DOHH2 (cell line): ENCODE measurements at regions not wholly inside any gene's neighbourhood (a gene's known extent, or its start where the extent isn't known, plus 50 kb on each side); places are given as distances from the start of the nearest gene placed in this dataset.

Experiments used
- H3F3A ChIP-seq: fragments of 200-600 bp; sonication (generic), shearing (Covaris generic); 2 replicates; pipeline ENCODE4 v1.6.0; 2016; ENCODE audit warnings: antibody characterized with exemption, mild to moderate bottlenecking; ENCODE audit not compliant: control insufficient read depth, insufficient read depth
- H3K27ac ChIP-seq: fragments of 200-600 bp; sonication (generic); 2 replicates; pipeline ENCODE4 v1.5.1; 2014; ENCODE audit warnings: low read depth, mild to moderate bottlenecking, low read length, moderate library complexity
- H3K27me3 ChIP-seq: fragments of 200-600 bp; sonication (generic); 2 replicates; pipeline ENCODE4 v1.6.1; 2014; ENCODE audit warnings: mild to moderate bottlenecking, low read length, mixed read lengths; ENCODE audit not compliant: control insufficient read depth
- H3K36me3 ChIP-seq: fragments of 200-600 bp; sonication (generic); 2 replicates; pipeline ENCODE4 v1.6.1; 2014; ENCODE audit warnings: mild to moderate bottlenecking, low read length, moderate library complexity, mixed read lengths; ENCODE audit not compliant: control insufficient read depth
- H3K4me1 ChIP-seq: fragments of 200-600 bp; sonication (generic); 2 replicates; pipeline ENCODE4 v1.6.1; 2014; ENCODE audit warnings: mild to moderate bottlenecking, low read length, mixed read lengths; ENCODE audit not compliant: control insufficient read depth
- H3K4me2 ChIP-seq: fragments of 200-600 bp; sonication (generic); 2 replicates; pipeline ENCODE4 v1.6.0; 2014; ENCODE audit warnings: mild to moderate bottlenecking, low read length, moderate library complexity
- H3K4me3 ChIP-seq: fragments of 200-600 bp; sonication (generic); 2 replicates; pipeline ENCODE4 v1.5.1; 2014; ENCODE audit warnings: mild to moderate bottlenecking, low read length, mixed read lengths
- H3K79me2 ChIP-seq: fragments of 200-600 bp; sonication (generic); 2 replicates; pipeline ENCODE4 v1.6.1; 2014; ENCODE audit warnings: mild to moderate bottlenecking, low read length, mixed read lengths; ENCODE audit not compliant: control insufficient read depth
- H3K9me2 ChIP-seq: fragments of 200-600 bp; sonication (generic); replicated peaks from 2 replicates; pipeline ENCODE4 v1.6.1; 2014; ENCODE audit warnings: mild to moderate bottlenecking, low read length, mixed read lengths; ENCODE audit not compliant: control insufficient read depth
- H3K9me3 ChIP-seq: fragments of 200-600 bp; sonication (generic); 2 replicates; pipeline ENCODE4 v1.6.1; 2014; ENCODE audit warnings: antibody characterized with exemption, low read length, mixed read lengths; ENCODE audit not compliant: control insufficient read depth, insufficient read depth
- H4K20me1 ChIP-seq: fragments of 200-600 bp; sonication (generic); 2 replicates; pipeline ENCODE4 v1.6.0; 2014; ENCODE audit warnings: low read depth, mild to moderate bottlenecking, antibody characterized with exemption, low read length, moderate library complexity; ENCODE audit not compliant: control insufficient read depth, insufficient read depth
- CTCF ChIP-seq: fragments of 200-600 bp; sonication (generic); IDR thresholded peaks from one replicate; pipeline ENCODE4 v1.5.1; 2014; ENCODE audit warnings: antibody characterized with exemption, mild to moderate bottlenecking, low read depth, low read length; ENCODE audit not compliant: poor library complexity, severe bottlenecking
- EZH2phosphoT487 ChIP-seq: fragments of 200-600 bp; sonication (generic); IDR thresholded peaks from 2 replicates; pipeline ENCODE4 v1.6.1; 2017; ENCODE audit warnings: borderline replicate concordance, mild to moderate bottlenecking, antibody characterized with exemption, low read length, moderate library complexity, mixed read lengths

- no peaks in the 10 kb centered on the region for H3K4me1 ChIP-seq
- H3K36me3 ChIP-seq: no peaks in the 10 kb centered on the region
- no peaks in the 10 kb centered on the region for H3F3A ChIP-seq
These were observed 532.4 kb upstream of the SGCG start for GRCh38 chr13:22648320-22648801.

DNA sequence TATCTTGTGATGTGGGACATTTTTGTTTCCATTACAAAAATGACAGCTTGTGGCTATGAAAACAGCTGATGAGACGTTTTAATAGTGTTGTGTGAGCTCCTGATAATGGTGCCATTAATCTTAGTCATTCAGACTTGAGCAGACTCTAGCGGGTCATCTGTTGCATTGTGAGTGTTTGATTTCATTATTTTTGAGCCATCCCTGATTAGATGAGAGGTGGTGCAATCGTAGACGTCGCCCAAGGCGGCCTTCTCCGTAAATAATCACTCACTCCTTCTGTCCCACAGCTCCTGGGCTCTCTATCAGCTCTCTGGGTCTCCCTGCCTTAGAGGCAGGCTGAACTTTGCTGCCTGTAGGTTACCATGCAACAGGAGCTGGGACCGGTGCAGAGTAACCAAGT, 528.0 kb upstream of the SGCG start:
- Histone ChIP-seq H3K4me1 (no peaks in the 10 kb centered on the region), H4K20me1 (no peaks in the 10 kb centered on the region), H3F3A (no peaks in the 10 kb centered on the region), H3K79me2 (no peaks in the 10 kb centered on the region), H3K9me3 (no peaks in the 10 kb centered on the region; the same call in 1 of the 2 replicates), H3K27ac (no peak overlapping the region), H3K36me3 (no peaks in the 10 kb centered on the region), H3K27me3 (no peaks in the 10 kb centered on the region), H3K4me3 (no peak overlapping the region), H3K9me2 (no peaks in the 10 kb centered on the region), H3K4me2 (no peak overlapping the region)
- TF ChIP-seq EZH2phosphoT487 (no peak), CTCF (no peak)

More at GRCh38 chr13:22648320-22648801, 532.4 kb upstream of the SGCG start:
- no peaks in the 10 kb centered on the region for H3K79me2 ChIP-seq
- H3K4me2 ChIP-seq: no peak overlapping the region
- TF ChIP-seq CTCF (no peak), EZH2phosphoT487 (no peak)
- no peaks in the 10 kb centered on the region for H3K9me2 ChIP-seq
- no peaks in the 10 kb centered on the region for H3K27me3 ChIP-seq
- no peak overlapping the region for H3K27ac ChIP-seq
- H3K4me3 ChIP-seq: no peak overlapping the region
- peaks cover 4% of the 10 kb centered on the region; the same call in 1 of the 2 replicates for H3K9me3 ChIP-seq
- no peaks in the 10 kb centered on the region for H4K20me1 ChIP-seq

GRCh38 chr13:22653866-22654265, 526.9 kb upstream of the SGCG start:
- Histone ChIP-seq H3K27me3 (no peaks in the 10 kb centered on the region), H3K27ac (no peak overlapping the region), H3F3A (no peaks in the 10 kb centered on the region), H4K20me1 (no peaks in the 10 kb centered on the region), H3K4me3 (no peak overlapping the region), H3K4me1 (no peaks in the 10 kb centered on the region), H3K9me3 (no peaks in the 10 kb centered on the region; the same call in 1 of the 2 replicates), H3K79me2 (no peaks in the 10 kb centered on the region), H3K36me3 (no peaks in the 10 kb centered on the region), H3K9me2 (no peaks in the 10 kb centered on the region), H3K4me2 (no peak overlapping the region)
- TF ChIP-seq CTCF (no peak), EZH2phosphoT487 (no peak)
